ENCODE measurements at regions not wholly inside any gene's neighbourhood (a gene's known extent, or its start where the extent isn't known, plus 50 kb on each side); places are given as distances from the start of the nearest gene placed in this dataset.

GRCh38 chr4:155523358-155523757 is 143.3 kb upstream of the GUCY1A1 start:
- no peak for DNase-seq (ENCODE audit: low read depth in 4 of 4, low spot score in 1 of 4)

GRCh38 chr4:155522201-155522600 is 144.4 kb upstream of the GUCY1A1 start:
- DNase-seq (ENCODE audit: low read depth in 4 of 4, low spot score in 1 of 4) = no peak

GRCh38 chr4:155521382-155521781 is 144.6 kb upstream of the MAP9 start:
- DNase-seq (ENCODE audit: low read depth in 4 of 4, low spot score in 1 of 4) = no peak

- no peak for DNase-seq (ENCODE audit: low read depth in 4 of 4, low spot score in 1 of 4)
Observed at GRCh38 chr4:155515444-155516075, 138.8 kb upstream of the MAP9 start.

GRCh38 chr4:155514628-155515027 is 137.9 kb upstream of the MAP9 start:
- DNase-seq (ENCODE audit: low read depth in 4 of 4, low spot score in 1 of 4) = no peak

- DNase-seq (ENCODE audit: low read depth in 4 of 4, low spot score in 1 of 4) = no peak
Observed at GRCh38 chr4:155512817-155513216, 136.1 kb upstream of the MAP9 start.

- no peak for DNase-seq (ENCODE audit: low read depth in 4 of 4, low spot score in 1 of 4)
Observed at GRCh38 chr4:155512046-155512445, 135.3 kb upstream of the MAP9 start.

- no peak for DNase-seq (ENCODE audit: low read depth in 4 of 4, low spot score in 1 of 4)
Observed at GRCh38 chr4:155510771-155511170, 134.0 kb upstream of the MAP9 start.

- DNase-seq (ENCODE audit: low read depth in 4 of 4, low spot score in 1 of 4) = no peak
Observed at GRCh38 chr4:155509555-155509954, 132.8 kb upstream of the MAP9 start.

- no peak for DNase-seq (ENCODE audit: low read depth in 4 of 4, low spot score in 1 of 4)
Observed at GRCh38 chr4:155506745-155507144, 130.0 kb upstream of the MAP9 start.

- DNase-seq (ENCODE audit: low read depth in 4 of 4, low spot score in 1 of 4) = no peak
Observed at GRCh38 chr4:155505321-155505720, 128.6 kb upstream of the MAP9 start.

GRCh38 chr4:155497306-155497705 is 120.5 kb upstream of the MAP9 start:
- no peak for DNase-seq (ENCODE audit: low read depth in 4 of 4, low spot score in 1 of 4)

GRCh38 chr4:155496294-155496626 is 119.5 kb upstream of the MAP9 start:
- no peak for DNase-seq (ENCODE audit: low read depth in 4 of 4, low spot score in 1 of 4)

GRCh38 chr4:155495572-155496293 is 119.0 kb upstream of the MAP9 start:
- DNase-seq (ENCODE audit: low read depth in 4 of 4, low spot score in 1 of 4) = no peak

GRCh38 chr4:155494037-155494718 is 117.4 kb upstream of the MAP9 start:
- no peak for DNase-seq (ENCODE audit: low read depth in 4 of 4, low spot score in 1 of 4)

GRCh38 chr4:155491336-155492120 is 114.8 kb upstream of the MAP9 start:
- DNase-seq (ENCODE audit: low read depth in 4 of 4, low spot score in 1 of 4) = no peak

GRCh38 chr4:155489271-155489670 is 112.5 kb upstream of the MAP9 start:
- no peak for DNase-seq (ENCODE audit: low read depth in 4 of 4, low spot score in 1 of 4)

GRCh38 chr4:155488691-155489090 is 111.9 kb upstream of the MAP9 start:
- DNase-seq (ENCODE audit: low read depth in 4 of 4, low spot score in 1 of 4) = no peak

- no peak for DNase-seq (ENCODE audit: low read depth in 4 of 4, low spot score in 1 of 4)
Observed at GRCh38 chr4:155487210-155487609, 110.4 kb upstream of the MAP9 start.

- DNase-seq (ENCODE audit: low read depth in 4 of 4, low spot score in 1 of 4) = no peak
Observed at GRCh38 chr4:155481150-155481549, 104.4 kb upstream of the MAP9 start.

- DNase-seq (ENCODE audit: low read depth in 4 of 4, low spot score in 1 of 4) = no peak
Observed at GRCh38 chr4:155479835-155480234, 103.1 kb upstream of the MAP9 start.

GRCh38 chr4:155478336-155478835 is 101.6 kb upstream of the MAP9 start:
- no peak for DNase-seq (ENCODE audit: low read depth in 4 of 4, low spot score in 1 of 4)

Data from stimulated activated CD4-positive, alpha-beta T cell treated with anti-CD3 and anti-CD28 coated beads, Interleukin-1b, Interleukin-23, amount 100 ng/mL, for 24 hours (primary cell).